IPS-NIHi11 (cell line): ENCODE measurements at regions not wholly inside any gene's neighbourhood (a gene's known extent, or its start where the extent isn't known, plus 50 kb on each side); places are given as distances from the start of the nearest gene placed in this dataset.

Experiments
- DNase-seq: peaks from one replicate; pipeline ENCODE4 v3.0.0; 2012; ENCODE audit warnings: mixed read lengths, low spot score

DNA sequence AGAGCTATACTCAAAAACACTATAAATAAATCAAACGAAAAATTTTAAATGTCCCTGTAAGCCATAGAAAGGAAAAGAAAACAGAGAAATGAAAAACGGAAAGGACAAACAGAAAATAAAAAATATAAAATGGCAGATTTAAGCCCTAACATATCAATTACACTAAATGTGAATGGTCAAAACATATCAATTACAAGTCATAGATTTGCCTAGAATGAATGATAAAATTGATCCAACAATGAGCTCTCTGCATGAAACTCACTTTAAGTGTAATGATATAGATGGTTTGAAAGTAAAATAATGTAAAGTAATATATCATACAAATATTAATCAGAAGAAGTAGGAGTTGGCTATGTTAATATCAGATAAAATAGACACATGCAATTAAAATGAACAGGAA is 54.2 kb upstream of the TCF4 start:
- DNase-seq: no peak

DNA sequence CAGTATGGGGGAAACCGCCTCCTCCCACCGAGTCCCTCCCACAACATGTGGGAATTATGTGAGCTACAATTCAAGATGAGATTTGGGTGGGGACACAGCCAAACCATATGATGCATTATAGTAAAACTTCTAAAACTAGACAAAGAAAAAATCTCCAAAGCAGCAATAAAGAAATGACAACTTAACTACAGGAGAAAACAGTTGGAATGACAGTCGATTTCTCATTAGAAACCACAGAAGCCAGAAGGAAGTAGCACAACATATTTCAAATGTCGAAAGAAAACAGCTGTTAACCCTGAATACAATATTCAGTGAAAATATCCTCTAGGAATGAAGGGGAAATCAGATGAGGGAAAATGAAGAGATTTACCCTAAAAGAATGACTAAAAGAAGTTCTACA is 53.5 kb upstream of the TCF4 start:
- DNase-seq: no peak
